ENCODE measurements at regions not wholly inside any gene's neighbourhood (a gene's known extent, or its start where the extent isn't known, plus 50 kb on each side); places are given as distances from the start of the nearest gene placed in this dataset.

- POLR2A ChIA-PET (ENCODE audit: unreplicated experiment) = no interaction called here
- Histone ChIP-seq H3K9me2 (ENCODE audit: insufficient read depth) (no peaks in the 10 kb centered on the region), H3K4me2 (no peak overlapping the region), H3K4me3 (no peak overlapping the region), H3K79me2 (ENCODE audit: low read depth) (no peaks in the 10 kb centered on the region), H3K36me3 (ENCODE audit: low read depth) (no peaks in the 10 kb centered on the region), H3K9me3 (ENCODE audit: insufficient read depth, low read depth) (no peaks in the 10 kb centered on the region), H3K4me1 (replicated peaks; ENCODE audit: insufficient read depth) (peaks cover 12% of the 10 kb centered on the region), H4K20me1 (ENCODE audit: insufficient read depth) (no peaks in the 10 kb centered on the region), H2AFZ (no peak overlapping the region), H3K27me3 (ENCODE audit: insufficient read depth, low read depth) (no peaks in the 10 kb centered on the region), H3F3A (ENCODE audit: insufficient read depth, low read depth) (no peaks in the 10 kb centered on the region), H3K27ac (no peak overlapping the region)
- no TSS peak for BruUV-seq (replicated peaks)
- intact Hi-C loops (cut with micrococcal nuclease; ENCODE audit: unreplicated experiment) = no loop called here
- DNase-seq = no peak
- CTCF ChIA-PET = interaction anchor here (0.6 kb wide), 1 partner anchor 25 kb away, joined by 7 read pairs; no protein-coding TSS in a partner anchor
- TF ChIP-seq CTCF (conservative IDR thresholded peaks at IDR 0.05) = no peak
- no peak for TF ChIP-seq EZH2 (IDR thresholded peaks at IDR 0.05; ENCODE audit: low read depth)
These were observed 184.2 kb downstream of the ETS2 start for GRCh38 chr21:38989745-38990423.

DNA sequence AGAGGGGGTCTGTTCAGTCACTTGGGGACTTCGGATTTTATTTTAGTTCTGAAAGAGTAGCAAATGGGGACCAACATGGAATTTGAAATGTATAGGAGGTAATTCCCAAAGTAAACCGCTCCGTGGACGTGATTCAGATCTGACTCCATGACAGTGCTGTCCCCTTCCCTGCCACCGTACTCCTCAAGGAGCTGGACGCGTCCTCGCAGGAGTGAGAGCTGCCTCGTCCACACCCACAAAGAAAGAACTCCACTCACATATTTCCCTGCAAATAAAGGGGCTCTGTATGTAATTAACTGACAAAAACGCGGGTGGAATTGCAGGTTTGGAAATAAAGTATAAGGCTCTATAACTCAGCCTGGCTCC, 183.6 kb downstream of the ETS2 start:
- peaks cover 12% of the 10 kb centered on the region for H3K4me1 ChIP-seq (replicated peaks; ENCODE audit: insufficient read depth)
- no peaks in the 10 kb centered on the region for H3K9me3 ChIP-seq (ENCODE audit: insufficient read depth, low read depth)
- H3K36me3 ChIP-seq (ENCODE audit: low read depth) = no peaks in the 10 kb centered on the region
- BruUV-seq (replicated peaks) = no TSS peak
- no peak overlapping the region for H3K4me3 ChIP-seq
- ChIA-PET POLR2A (ENCODE audit: unreplicated experiment) (interaction anchor here (0.6 kb wide), 1 partner anchor 978 kb away, joined by 4 read pairs; no protein-coding TSS in a partner anchor), CTCF (interaction anchor here (0.6 kb wide), 1 partner anchor 148 kb away, joined by 3 read pairs; no protein-coding TSS in a partner anchor)
- no peaks in the 10 kb centered on the region for H4K20me1 ChIP-seq (ENCODE audit: insufficient read depth)
- no peaks in the 10 kb centered on the region for H3K9me2 ChIP-seq (ENCODE audit: insufficient read depth)
- intact Hi-C loops (cut with micrococcal nuclease; ENCODE audit: unreplicated experiment) = no loop called here
- no peaks in the 10 kb centered on the region for H3K79me2 ChIP-seq (ENCODE audit: low read depth)
- TF ChIP-seq CTCF (conservative IDR thresholded peaks at IDR 0.05) = no peak
- TF ChIP-seq EZH2 (IDR thresholded peaks at IDR 0.05; ENCODE audit: low read depth) = no peak
- H2AFZ ChIP-seq = no peak overlapping the region
- no peak overlapping the region for H3K4me2 ChIP-seq
- no peaks in the 10 kb centered on the region for H3F3A ChIP-seq (ENCODE audit: insufficient read depth, low read depth)
- DNase-seq = no peak
- no peak overlapping the region for H3K27ac ChIP-seq
- H3K27me3 ChIP-seq (ENCODE audit: insufficient read depth, low read depth) = no peaks in the 10 kb centered on the region

DNA sequence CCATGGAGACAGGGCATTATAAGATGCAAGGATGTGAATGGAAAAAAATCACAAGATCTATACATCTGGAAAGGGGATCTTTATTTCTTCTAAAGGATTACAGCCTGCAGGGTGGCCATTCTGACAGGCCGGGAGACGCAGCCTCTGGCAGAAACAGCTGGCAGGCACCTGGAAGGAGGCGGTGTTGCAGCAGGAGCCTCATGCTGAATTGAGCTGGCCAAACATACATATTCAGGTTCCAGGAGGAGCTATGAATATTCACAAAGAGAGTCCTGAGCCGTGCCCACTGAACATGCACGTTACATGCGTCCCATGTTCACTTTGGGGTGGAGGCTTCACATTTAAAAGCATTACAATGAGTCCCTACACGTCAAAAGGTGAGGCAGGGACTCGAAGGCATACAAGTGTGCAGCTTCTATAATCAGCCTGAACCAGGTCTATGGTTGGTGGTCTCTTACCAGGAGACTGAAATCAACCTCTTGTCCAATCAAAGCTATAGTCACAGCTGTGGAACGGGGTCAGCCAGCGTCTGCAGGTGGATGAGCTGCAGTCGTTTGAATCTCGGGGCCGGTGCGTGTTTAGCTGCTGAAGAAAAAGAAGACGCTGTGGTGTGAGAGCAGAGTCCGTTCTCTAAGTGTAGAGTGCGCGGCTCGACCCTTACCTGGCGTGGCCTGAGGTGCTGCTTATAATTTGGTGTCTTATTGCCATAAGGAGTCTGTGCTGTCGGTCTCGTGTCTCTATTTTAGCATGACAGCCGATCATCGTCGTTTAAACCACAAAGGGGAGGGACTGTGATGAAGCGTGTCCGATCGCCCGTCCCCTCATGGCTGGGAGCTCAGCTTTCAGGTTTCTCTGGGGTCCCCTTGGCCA, 183.0 kb downstream of the ETS2 start:
- no peaks in the 10 kb centered on the region for H3K79me2 ChIP-seq (ENCODE audit: low read depth)
- H3K4me2 ChIP-seq = no peak overlapping the region
- no peaks in the 10 kb centered on the region for H4K20me1 ChIP-seq (ENCODE audit: insufficient read depth)
- ChIA-PET POLR2A (ENCODE audit: unreplicated experiment) (interaction anchor here (0.6 kb wide), 1 partner anchor 978 kb away, joined by 4 read pairs; no protein-coding TSS in a partner anchor), CTCF (interaction anchor here (0.6 kb wide), 1 partner anchor 148 kb away, joined by 3 read pairs; no protein-coding TSS in a partner anchor)
- no peaks in the 10 kb centered on the region for H3K27me3 ChIP-seq (ENCODE audit: insufficient read depth, low read depth)
- peaks cover 8% of the 10 kb centered on the region for H3K4me1 ChIP-seq (replicated peaks; ENCODE audit: insufficient read depth)
- no peaks in the 10 kb centered on the region for H3K36me3 ChIP-seq (ENCODE audit: low read depth)
- no TSS peak for BruUV-seq (replicated peaks)
- TF ChIP-seq EZH2 (IDR thresholded peaks at IDR 0.05; ENCODE audit: low read depth) = no peak
- intact Hi-C loops (cut with micrococcal nuclease; ENCODE audit: unreplicated experiment) = no loop called here
- no peak overlapping the region for H3K27ac ChIP-seq
- no peak overlapping the region for H2AFZ ChIP-seq
- no peak for DNase-seq
- no peaks in the 10 kb centered on the region for H3K9me2 ChIP-seq (ENCODE audit: insufficient read depth)
- H3K4me3 ChIP-seq = no peak overlapping the region
- H3K9me3 ChIP-seq (ENCODE audit: insufficient read depth, low read depth) = no peaks in the 10 kb centered on the region
- H3F3A ChIP-seq (ENCODE audit: insufficient read depth, low read depth) = no peaks in the 10 kb centered on the region

Data from PC-9 (cell line).